HEK293T (cell line): ENCODE measurements at regions not wholly inside any gene's neighbourhood (a gene's known extent, or its start where the extent isn't known, plus 50 kb on each side); places are given as distances from the start of the nearest gene placed in this dataset.

Source experiments
- ARNT ChIP-seq: fragments of 450-650 bp; IDR thresholded peaks from 2 replicates; pipeline ENCODE4 v1.6.1; 2017; ENCODE audit warnings: mild to moderate bottlenecking
- FOXK2 ChIP-seq: fragments of 450-650 bp; IDR thresholded peaks from 2 replicates; pipeline ENCODE4 v1.6.1; 2016; ENCODE audit warnings: mild to moderate bottlenecking

- TF ChIP-seq ARNT (no peak), FOXK2 (no peak)
Observed at GRCh38 chr5:145129797-145130196, 705.3 kb downstream of the PRELID2 start.
